ENCODE measurements at regions not wholly inside any gene's neighbourhood (a gene's known extent, or its start where the extent isn't known, plus 50 kb on each side); places are given as distances from the start of the nearest gene placed in this dataset.

GRCh38 chr2:5188636-5189035 lies 503.5 kb upstream of the SOX11 start:
- H3K9me3 ChIP-seq (ENCODE audit: insufficient read depth, low read depth, low read length) = no peaks in the 10 kb centered on the region
- no peak overlapping the region for H3K4me2 ChIP-seq (ENCODE audit: low read depth, low read length, poor library complexity, severe bottlenecking)
- TF ChIP-seq EZH2phosphoT487 (IDR thresholded peaks at IDR 0.05; ENCODE audit: borderline replicate concordance) (no peak), CTCF (conservative IDR thresholded peaks at IDR 0.05; ENCODE audit: low read length) (no peak)
- H3K9ac ChIP-seq (ENCODE audit: low read depth, low read length, poor library complexity, severe bottlenecking) = no peak overlapping the region
- no peaks in the 10 kb centered on the region for H3K36me3 ChIP-seq (ENCODE audit: insufficient read depth, low read length)
- H3K9me2 ChIP-seq (replicated peaks; ENCODE audit: low read depth, low read length) = 0 out of 2 replicates have a peak, but pooled peaks cover 5% of the 10 kb centered on the region
- no peaks in the 10 kb centered on the region for H3K4me1 ChIP-seq (ENCODE audit: insufficient read depth, low read length, poor library complexity, severe bottlenecking)
- H4K20me1 ChIP-seq (ENCODE audit: insufficient read depth, low read length, poor library complexity, severe bottlenecking) = no peaks in the 10 kb centered on the region
- H3F3A ChIP-seq (ENCODE audit: low read depth) = no peaks in the 10 kb centered on the region
- H3K27me3 ChIP-seq (ENCODE audit: insufficient read depth, low read length, poor library complexity, severe bottlenecking) = no peaks in the 10 kb centered on the region
- no peaks in the 10 kb centered on the region for H3K79me2 ChIP-seq (ENCODE audit: insufficient read depth, low read length)
- no peak overlapping the region for H3K4me3 ChIP-seq (ENCODE audit: low read length, poor library complexity, severe bottlenecking)
- no peak overlapping the region for H2AFZ ChIP-seq (ENCODE audit: low read length)

GRCh38 chr2:5190023-5190422 lies 502.2 kb upstream of the SOX11 start:
- Histone ChIP-seq H3K4me3 (ENCODE audit: low read length, poor library complexity, severe bottlenecking) (no peak overlapping the region), H2AFZ (ENCODE audit: low read length) (no peak overlapping the region), H3K9me3 (ENCODE audit: insufficient read depth, low read depth, low read length) (no peaks in the 10 kb centered on the region), H4K20me1 (ENCODE audit: insufficient read depth, low read length, poor library complexity, severe bottlenecking) (no peaks in the 10 kb centered on the region), H3K9ac (ENCODE audit: low read depth, low read length, poor library complexity, severe bottlenecking) (no peak overlapping the region), H3K4me1 (ENCODE audit: insufficient read depth, low read length, poor library complexity, severe bottlenecking) (no peaks in the 10 kb centered on the region), H3K36me3 (ENCODE audit: insufficient read depth, low read length) (no peaks in the 10 kb centered on the region), H3F3A (ENCODE audit: low read depth) (no peaks in the 10 kb centered on the region), H3K79me2 (ENCODE audit: insufficient read depth, low read length) (no peaks in the 10 kb centered on the region), H3K9me2 (replicated peaks; ENCODE audit: low read depth, low read length) (0 out of 2 replicates have a peak, but pooled peaks cover 5% of the 10 kb centered on the region), H3K4me2 (ENCODE audit: low read depth, low read length, poor library complexity, severe bottlenecking) (no peak overlapping the region), H3K27me3 (ENCODE audit: insufficient read depth, low read length, poor library complexity, severe bottlenecking) (no peaks in the 10 kb centered on the region)
- no peak for TF ChIP-seq CTCF (conservative IDR thresholded peaks at IDR 0.05; ENCODE audit: low read length)
- TF ChIP-seq EZH2phosphoT487 (IDR thresholded peaks at IDR 0.05; ENCODE audit: borderline replicate concordance) = no peak

- no peaks in the 10 kb centered on the region for H3K36me3 ChIP-seq (ENCODE audit: insufficient read depth, low read length)
- H3K9ac ChIP-seq (ENCODE audit: low read depth, low read length, poor library complexity, severe bottlenecking) = no peak overlapping the region
- H3K9me2 ChIP-seq (replicated peaks; ENCODE audit: low read depth, low read length) = no peaks in the 10 kb centered on the region
- no peaks in the 10 kb centered on the region for H3K4me1 ChIP-seq (ENCODE audit: insufficient read depth, low read length, poor library complexity, severe bottlenecking)
- no peak overlapping the region for H3K4me3 ChIP-seq (ENCODE audit: low read length, poor library complexity, severe bottlenecking)
- no peak overlapping the region for H2AFZ ChIP-seq (ENCODE audit: low read length)
- no peaks in the 10 kb centered on the region for H3K27me3 ChIP-seq (ENCODE audit: insufficient read depth, low read length, poor library complexity, severe bottlenecking)
- no peaks in the 10 kb centered on the region for H3K79me2 ChIP-seq (ENCODE audit: insufficient read depth, low read length)
- no peak overlapping the region for H3K4me2 ChIP-seq (ENCODE audit: low read depth, low read length, poor library complexity, severe bottlenecking)
- H3F3A ChIP-seq (ENCODE audit: low read depth) = no peaks in the 10 kb centered on the region
- H3K9me3 ChIP-seq (ENCODE audit: insufficient read depth, low read depth, low read length) = no peaks in the 10 kb centered on the region
- TF ChIP-seq CTCF (conservative IDR thresholded peaks at IDR 0.05; ENCODE audit: low read length) (no peak), EZH2phosphoT487 (IDR thresholded peaks at IDR 0.05; ENCODE audit: borderline replicate concordance) (no peak)
- H4K20me1 ChIP-seq (ENCODE audit: insufficient read depth, low read length, poor library complexity, severe bottlenecking) = no peaks in the 10 kb centered on the region
Measured at GRCh38 chr2:5195636-5196035, 496.5 kb upstream of the SOX11 start.
